GM23338 (cell line): ENCODE measurements at regions not wholly inside any gene's neighbourhood (a gene's known extent, or its start where the extent isn't known, plus 50 kb on each side); places are given as distances from the start of the nearest gene placed in this dataset.

Source experiments
- ATAC-seq: fragments of 200-7000 bp; cut with Tn5 transposase; 3 replicates; pipeline ENCODE4 v1.9.1; 2020
- DNase-seq: peaks from one replicate; pipeline ENCODE4 v3.0.0-alpha.2; 2015; ENCODE audit warnings: low spot score
- H2AFZ ChIP-seq: fragments of 200-600 bp; sonication (generic); 2 replicates; pipeline ENCODE4 v1.8.0; 2016; ENCODE audit warnings: antibody characterized with exemption, mild to moderate bottlenecking, moderate library complexity
- H3F3A ChIP-seq: fragments of 200-600 bp; sonication (generic); replicated peaks from 2 replicates; pipeline ENCODE4 v1.8.0; 2017; ENCODE audit warnings: antibody characterized with exemption, mixed run types, low read depth
- H3K27ac ChIP-seq: fragments of 200-600 bp; sonication (generic); 2 replicates; pipeline ENCODE4 v1.6.1; 2016; ENCODE audit warnings: low read depth
- H3K27me3 ChIP-seq: fragments of 200-600 bp; sonication (generic); 2 replicates; pipeline ENCODE4 v1.8.0; 2016; ENCODE audit warnings: mild to moderate bottlenecking, mixed run types, moderate library complexity; ENCODE audit not compliant: insufficient read depth
- H3K36me3 ChIP-seq: fragments of 200-600 bp; sonication (generic); 2 replicates; pipeline ENCODE4 v1.8.0; 2016; ENCODE audit warnings: mild to moderate bottlenecking; ENCODE audit not compliant: insufficient read depth
- H3K4me1 ChIP-seq: fragments of 200-600 bp; sonication (generic); 2 replicates; pipeline ENCODE4 v1.8.0; 2016; ENCODE audit warnings: mild to moderate bottlenecking, moderate library complexity; ENCODE audit not compliant: insufficient read depth
- H3K4me2 ChIP-seq: fragments of 200-600 bp; sonication (generic); 2 replicates; pipeline ENCODE4 v1.7.1; 2017; ENCODE audit warnings: mixed run types
- H3K4me3 ChIP-seq: fragments of 200-600 bp; sonication (generic); 2 replicates; pipeline ENCODE4 v1.6.1; 2016; ENCODE audit warnings: mixed run types
- H3K79me2 ChIP-seq: fragments of 200-600 bp; sonication (generic); replicated peaks from 2 replicates; pipeline ENCODE4 v1.8.0; 2017; ENCODE audit warnings: mild to moderate bottlenecking; ENCODE audit not compliant: insufficient read depth
- H3K9me2 ChIP-seq: fragments of 200-600 bp; sonication (generic); 2 replicates; pipeline ENCODE4 v1.8.0; 2017; ENCODE audit not compliant: insufficient read depth
- H4K20me1 ChIP-seq: fragments of 200-600 bp; sonication (generic); replicated peaks from 2 replicates; pipeline ENCODE4 v1.8.0; 2017; ENCODE audit warnings: mild to moderate bottlenecking; ENCODE audit not compliant: insufficient read depth
- H3K27ac Mint-ChIP-seq: 2 replicates; pipeline ENCODE4 v1.8.0; 2020; ENCODE audit warnings: inconsistent platforms, mild to moderate bottlenecking, moderate library complexity, mixed read lengths
- H3K27me3 Mint-ChIP-seq: 3 replicates; pipeline ENCODE4 v1.8.0; 2022; ENCODE audit warnings: low read depth, mild to moderate bottlenecking, moderate library complexity, mixed read lengths, inconsistent platforms; ENCODE audit not compliant: insufficient read depth, poor library complexity
- H3K36me3 Mint-ChIP-seq: 3 replicates; pipeline ENCODE4 v1.8.0; 2021; ENCODE audit warnings: low read depth, mild to moderate bottlenecking, inconsistent platforms, moderate library complexity, mixed read lengths
- H3K4me1 Mint-ChIP-seq: 3 replicates; pipeline ENCODE4 v1.8.0; 2020; ENCODE audit warnings: mild to moderate bottlenecking, inconsistent platforms, mixed read lengths
- H3K4me3 Mint-ChIP-seq: 3 replicates; pipeline ENCODE4 v1.8.0; 2021; ENCODE audit warnings: moderate library complexity, mild to moderate bottlenecking, inconsistent platforms, mixed read lengths
- H3K9me3 Mint-ChIP-seq: 3 replicates; pipeline ENCODE4 v1.8.0; 2020; ENCODE audit warnings: moderate library complexity, mild to moderate bottlenecking, inconsistent platforms, mixed read lengths
- CREB1 ChIP-seq: fragments of 250-450 bp; sonication (Bioruptor Pico); IDR thresholded peaks from 2 replicates; pipeline ENCODE4 v1.5.0; 2020; ENCODE audit warnings: low read depth, mild to moderate bottlenecking, moderate library complexity
- CTCF ChIP-seq, 2 experiments: fragments of 200-600 bp in 1 of 2; sonication (generic) in 1 of 2; conservative IDR thresholded peaks; 2 replicates each; pipeline versions ENCODE4 v1.5.1 to v1.6.1; 2016 to 2017; ENCODE audit warnings: antibody characterized with exemption in 2 of 2, low read depth in 2 of 2, mild to moderate bottlenecking in 2 of 2, moderate library complexity in 1 of 2
- ETS1 ChIP-seq: IDR thresholded peaks from 2 replicates; pipeline ENCODE4 v1.6.1; 2016; ENCODE audit warnings: antibody characterized with exemption
- EZH2 ChIP-seq: fragments of 200-600 bp; sonication (generic); IDR thresholded peaks from one replicate; pipeline ENCODE4 v1.8.0; 2017; ENCODE audit warnings: antibody characterized with exemption, mild to moderate bottlenecking, low read depth; ENCODE audit not compliant: unreplicated experiment
- JUNB ChIP-seq: IDR thresholded peaks from one replicate; pipeline ENCODE4 v1.6.1; 2016; ENCODE audit warnings: antibody characterized with exemption; ENCODE audit not compliant: unreplicated experiment
- NANOG ChIP-seq: IDR thresholded peaks from 2 replicates; pipeline ENCODE4 v1.6.1; 2016; ENCODE audit warnings: antibody characterized with exemption, borderline replicate concordance
- POLR2AphosphoS5 ChIP-seq: IDR thresholded peaks from 2 replicates; pipeline ENCODE4 v1.6.1; 2016; ENCODE audit warnings: antibody characterized with exemption, low read depth
- REST ChIP-seq: IDR thresholded peaks from one replicate; pipeline ENCODE4 v1.6.1; 2018; ENCODE audit warnings: antibody characterized with exemption; ENCODE audit not compliant: unreplicated experiment
- ZNF331 ChIP-seq: fragments of 250-450 bp; sonication (Bioruptor Pico); IDR thresholded peaks from 2 replicates; pipeline ENCODE4 v1.5.0; 2020; ENCODE audit warnings: low read depth, mild to moderate bottlenecking, moderate library complexity
- ZNF462 ChIP-seq: fragments of 250-450 bp; sonication (Bioruptor Pico); IDR thresholded peaks from 2 replicates; pipeline ENCODE4 v1.5.0; 2020; ENCODE audit warnings: mild to moderate bottlenecking, moderate library complexity

GRCh38 chr4:178963446-178964045, 1521.3 kb upstream of the AGA start:
- Histone ChIP-seq H3F3A (no peaks in the 10 kb centered on the region), H3K9me2 (peaks cover 8% of the 10 kb centered on the region; the same call in 1 of the 2 replicates), H3K4me1 (peaks cover 5% of the 10 kb centered on the region; the same call in 1 of the 2 replicates), H3K4me3 (no peak overlapping the region), H3K4me2 (no peak overlapping the region), H2AFZ (no peak overlapping the region), H4K20me1 (no peaks in the 10 kb centered on the region), H3K27ac (no peak overlapping the region), H3K79me2 (no peaks in the 10 kb centered on the region), H3K36me3 (no peaks in the 10 kb centered on the region), H3K27me3 (no peaks in the 10 kb centered on the region)
- no peak for DNase-seq
- TF ChIP-seq NANOG = no peak
- no peak for TF ChIP-seq ZNF331 (CRISPR knock-in tag)
- no peak for TF ChIP-seq CTCF (conservative IDR thresholded peaks at IDR 0.05; ENCODE audit: low read depth in 2 of 2)
- no peak for TF ChIP-seq ETS1
- TF ChIP-seq JUNB = no peak
- TF ChIP-seq ZNF462 = no peak
- no peak for TF ChIP-seq EZH2
- TF ChIP-seq REST = no peak
- TF ChIP-seq CREB1 (CRISPR knock-in tag) = no peak
- no peak for TF ChIP-seq POLR2AphosphoS5
- Mint-ChIP-seq H3K27ac (no peak overlapping the region; the same call in 1 of the 2 replicates), H3K9me3 (no peaks in the 10 kb centered on the region; the same call in 1 of the 3 replicates), H3K4me1 (peaks cover 8% of the 10 kb centered on the region; the same call in 2 of the 3 replicates), H3K36me3 (no peaks in the 10 kb centered on the region), H3K4me3 (no peak overlapping the region), H3K27me3 (peaks cover 1% of the 10 kb centered on the region)
- no peak for ATAC-seq
